ENCODE measurements at regions not wholly inside any gene's neighbourhood (a gene's known extent, or its start where the extent isn't known, plus 50 kb on each side); places are given as distances from the start of the nearest gene placed in this dataset.

DNA sequence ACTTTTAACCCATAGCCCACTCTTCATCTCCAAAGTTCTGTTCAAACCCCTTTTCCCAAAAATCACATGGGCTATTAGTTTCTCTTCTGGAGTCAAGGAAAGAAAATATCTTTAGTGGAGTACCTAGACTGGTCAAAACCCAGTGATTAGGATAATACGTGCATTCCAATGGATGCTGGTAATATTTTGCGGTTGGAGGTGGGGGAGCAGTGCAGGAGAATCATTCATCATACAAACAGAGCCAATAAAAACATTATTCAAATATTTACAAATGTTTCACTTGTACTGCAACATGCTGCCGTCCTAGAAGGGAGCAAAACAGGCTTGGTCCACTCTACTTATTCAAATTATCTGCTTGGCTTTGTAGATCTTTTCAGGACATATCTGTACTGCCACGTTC is 57.2 kb upstream of the RAB9B start:
- H2AFZ ChIP-seq (ENCODE audit: low read depth, low read length), result no peak overlapping the region
- ChIA-PET POLR2A (no interaction called here), CTCF (no interaction called here)
- H3K9me3 ChIP-seq (replicated peaks; ENCODE audit: control insufficient read depth, insufficient read depth, low read length), result no peaks in the 10 kb centered on the region
- H3K4me3 ChIP-seq (replicated peaks in 1 of 3; ENCODE audit: insufficient read depth in 1 of 3, low read depth in 1 of 3, low read length in 3 of 3), result no peak overlapping the region
- no peak overlapping the region for H3K9ac ChIP-seq (replicated peaks; ENCODE audit: extremely low read depth, insufficient read depth, low read length)
- intact Hi-C loops (cut with micrococcal nuclease) (no loop called here), dilution Hi-C loops (cut with MboI; ENCODE audit: extremely low pct_ligation_motif_present, low sequenced_read_pairs) (no loop called here)
- H4K20me1 ChIP-seq (replicated peaks; ENCODE audit: control insufficient read depth, extremely low read depth, insufficient read depth, low read length), result no peaks in the 10 kb centered on the region
- no TSS peak for BruUV-seq (replicated peaks)
- H3K79me2 ChIP-seq (ENCODE audit: control insufficient read depth, insufficient read depth, low read length), result no peaks in the 10 kb centered on the region
- DNase-seq (ENCODE audit: low read depth, low spot score), result no peak
- H3K27ac ChIP-seq (ENCODE audit: insufficient read depth, low read depth, low read length), result no peak overlapping the region
- H3K9me1 ChIP-seq (replicated peaks; ENCODE audit: control insufficient read depth, extremely low read depth, insufficient read depth, low read length), result no peaks in the 10 kb centered on the region
- no peak overlapping the region for H3K4me2 ChIP-seq (ENCODE audit: insufficient read depth, low read length)
- H3K36me3 ChIP-seq (ENCODE audit: control insufficient read depth in 2 of 2, extremely low read depth in 1 of 2, insufficient read depth in 2 of 2, low read length in 2 of 2), result no peaks in the 10 kb centered on the region
- TF ChIP-seq, protein P1, sequence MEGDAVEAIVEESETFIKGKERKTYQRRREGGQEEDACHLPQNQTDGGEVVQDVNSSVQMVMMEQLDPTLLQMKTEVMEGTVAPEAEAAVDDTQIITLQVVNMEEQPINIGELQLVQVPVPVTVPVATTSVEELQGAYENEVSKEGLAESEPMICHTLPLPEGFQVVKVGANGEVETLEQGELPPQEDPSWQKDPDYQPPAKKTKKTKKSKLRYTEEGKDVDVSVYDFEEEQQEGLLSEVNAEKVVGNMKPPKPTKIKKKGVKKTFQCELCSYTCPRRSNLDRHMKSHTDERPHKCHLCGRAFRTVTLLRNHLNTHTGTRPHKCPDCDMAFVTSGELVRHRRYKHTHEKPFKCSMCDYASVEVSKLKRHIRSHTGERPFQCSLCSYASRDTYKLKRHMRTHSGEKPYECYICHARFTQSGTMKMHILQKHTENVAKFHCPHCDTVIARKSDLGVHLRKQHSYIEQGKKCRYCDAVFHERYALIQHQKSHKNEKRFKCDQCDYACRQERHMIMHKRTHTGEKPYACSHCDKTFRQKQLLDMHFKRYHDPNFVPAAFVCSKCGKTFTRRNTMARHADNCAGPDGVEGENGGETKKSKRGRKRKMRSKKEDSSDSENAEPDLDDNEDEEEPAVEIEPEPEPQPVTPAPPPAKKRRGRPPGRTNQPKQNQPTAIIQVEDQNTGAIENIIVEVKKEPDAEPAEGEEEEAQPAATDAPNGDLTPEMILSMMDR (IDR thresholded peaks at IDR 0.05; ENCODE audit: extremely low read depth in 1 of 2, insufficient read depth in 1 of 2, low read depth in 1 of 2, low read length in 2 of 2), result no peak
- no peak for TF ChIP-seq POLR2AphosphoS5 (IDR thresholded peaks at IDR 0.05; ENCODE audit: insufficient read depth, low read depth, low read length)
- no peak for TF ChIP-seq MYC (IDR thresholded peaks at IDR 0.05; ENCODE audit: low read depth, low read length)
- no peak for TF ChIP-seq JUN (IDR thresholded peaks at IDR 0.05; ENCODE audit: borderline replicate concordance, insufficient read depth, insufficient read length, low read depth)
- TF ChIP-seq EZH2 (IDR thresholded peaks at IDR 0.05; ENCODE audit: borderline replicate concordance, low read depth, low read length, severe bottlenecking), result no peak
- no peak for TF ChIP-seq GATA2 (IDR thresholded peaks at IDR 0.05; ENCODE audit: insufficient read depth, insufficient read length, low read depth, low read length)
- TF ChIP-seq, protein P2, sequence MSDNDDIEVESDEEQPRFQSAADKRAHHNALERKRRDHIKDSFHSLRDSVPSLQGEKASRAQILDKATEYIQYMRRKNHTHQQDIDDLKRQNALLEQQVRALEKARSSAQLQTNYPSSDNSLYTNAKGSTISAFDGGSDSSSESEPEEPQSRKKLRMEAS (IDR thresholded peaks at IDR 0.05; ENCODE audit: insufficient read depth, insufficient read length), result no peak
- TF ChIP-seq FOS (IDR thresholded peaks at IDR 0.05; ENCODE audit: borderline replicate concordance, insufficient read depth, low read length), result no peak
- no peak for TF ChIP-seq POLR2A (IDR thresholded peaks at IDR 0.05; ENCODE audit: low read depth, low read length)
- no peaks in the 10 kb centered on the region for H3K27me3 ChIP-seq (ENCODE audit: control insufficient read depth in 2 of 2, insufficient read depth in 2 of 2, low read length in 2 of 2)
- H3K4me1 ChIP-seq (ENCODE audit: control insufficient read depth, extremely low read depth, insufficient read depth, low read length), result no peaks in the 10 kb centered on the region
- FAIRE-seq, result no peak
